Upper lobe of left lung (tissue), 4 donors: ENCODE measurements at regions not wholly inside any gene's neighbourhood (a gene's known extent, or its start where the extent isn't known, plus 50 kb on each side); places are given as distances from the start of the nearest gene placed in this dataset.
"Not testable (repeated sequence)": the region's sequence is repeated elsewhere in the genome, so short reads cannot be mapped to it uniquely, and the experiment has no call there.

Source experiments
- CTCF ChIP-seq, 6 experiments: fragments of 450-650 bp in 4 of 6; fragments of 200-600 bp in 2 of 6; sonication (generic) in 2 of 6; IDR thresholded peaks; one replicate each; pipeline ENCODE4 v1.5.1; 2016 to 2019; ENCODE audit warnings: antibody characterized with exemption in 6 of 6
- POLR2A ChIP-seq, 4 donors: fragments of 450-650 bp; IDR thresholded peaks; one replicate each; pipeline ENCODE4 v1.5.1; 2016 to 2017; ENCODE audit warnings: antibody characterized with exemption in 4 of 4, mild to moderate bottlenecking in 2 of 4

GRCh38 chrX:109925003-109925402 is 77.9 kb upstream of the TMEM164 start:
- TF ChIP-seq CTCF, POLR2A (IDR thresholded peaks at IDR 0.05): not testable (repeated sequence)
